Stimulated activated CD4-positive, alpha-beta T cell treated with anti-CD3 and anti-CD28 coated beads, Interleukin-1b, Interleukin-23, amount 100 ng/mL, for 4 hours (primary cell): ENCODE measurements at regions not wholly inside any gene's neighbourhood (a gene's known extent, or its start where the extent isn't known, plus 50 kb on each side); places are given as distances from the start of the nearest gene placed in this dataset.
"Not testable (repeated sequence)": the region's sequence is repeated elsewhere in the genome, so short reads cannot be mapped to it uniquely, and the experiment has no call there.

Experiments used
- DNase-seq, 2 donors: peaks; one replicate each; pipeline ENCODE4 v3.0.0-alpha.2; 2020; ENCODE audit warnings: low read depth in 2 of 2

DNA sequence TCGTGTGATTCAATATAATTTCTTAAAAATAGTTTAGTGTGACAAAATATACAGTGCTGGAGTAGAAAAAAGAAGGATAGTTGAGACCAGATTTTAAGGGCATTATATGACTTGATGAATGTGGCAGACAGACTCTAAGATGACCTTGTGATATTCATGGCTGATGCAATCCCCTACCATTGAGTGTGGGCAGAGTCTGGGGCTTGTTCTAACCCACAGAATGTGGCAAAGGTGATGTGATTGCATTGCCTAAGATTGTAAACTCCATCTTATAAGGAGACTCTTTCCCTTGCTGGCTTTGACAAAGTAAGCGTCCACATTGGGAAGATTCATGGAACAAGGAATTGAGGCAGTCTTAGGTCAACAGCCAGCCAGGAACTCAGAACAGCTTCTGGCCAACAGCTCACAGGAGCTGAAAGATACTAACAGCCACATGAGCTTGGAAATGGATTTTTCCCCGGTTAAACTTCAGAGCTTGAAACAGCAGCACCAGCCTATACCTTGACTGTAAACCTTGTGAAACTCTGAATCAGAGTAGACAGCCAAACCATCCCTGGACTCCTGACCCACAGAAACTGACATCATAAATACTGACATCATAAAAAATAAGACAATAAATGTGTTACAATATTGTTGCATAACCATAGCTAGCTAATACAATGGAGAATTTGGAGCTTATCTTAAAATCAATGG is 864.5 kb downstream of the TTLL7 start:
- DNase-seq: not testable (repeated sequence)

DNA sequence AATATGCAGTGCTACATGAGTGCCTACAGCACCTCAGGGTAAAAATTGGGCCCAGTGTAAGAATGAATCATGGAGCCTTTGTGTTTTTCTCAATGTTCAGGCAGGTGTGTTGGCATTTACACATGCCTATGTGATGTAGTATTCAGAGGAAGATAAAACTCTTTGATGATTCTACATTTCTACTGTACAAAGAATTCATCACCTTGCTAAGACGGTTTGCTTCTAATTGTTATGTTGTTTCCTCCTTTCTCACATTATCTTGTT is 867.3 kb downstream of the TTLL7 start:
- no peak for DNase-seq

DNA sequence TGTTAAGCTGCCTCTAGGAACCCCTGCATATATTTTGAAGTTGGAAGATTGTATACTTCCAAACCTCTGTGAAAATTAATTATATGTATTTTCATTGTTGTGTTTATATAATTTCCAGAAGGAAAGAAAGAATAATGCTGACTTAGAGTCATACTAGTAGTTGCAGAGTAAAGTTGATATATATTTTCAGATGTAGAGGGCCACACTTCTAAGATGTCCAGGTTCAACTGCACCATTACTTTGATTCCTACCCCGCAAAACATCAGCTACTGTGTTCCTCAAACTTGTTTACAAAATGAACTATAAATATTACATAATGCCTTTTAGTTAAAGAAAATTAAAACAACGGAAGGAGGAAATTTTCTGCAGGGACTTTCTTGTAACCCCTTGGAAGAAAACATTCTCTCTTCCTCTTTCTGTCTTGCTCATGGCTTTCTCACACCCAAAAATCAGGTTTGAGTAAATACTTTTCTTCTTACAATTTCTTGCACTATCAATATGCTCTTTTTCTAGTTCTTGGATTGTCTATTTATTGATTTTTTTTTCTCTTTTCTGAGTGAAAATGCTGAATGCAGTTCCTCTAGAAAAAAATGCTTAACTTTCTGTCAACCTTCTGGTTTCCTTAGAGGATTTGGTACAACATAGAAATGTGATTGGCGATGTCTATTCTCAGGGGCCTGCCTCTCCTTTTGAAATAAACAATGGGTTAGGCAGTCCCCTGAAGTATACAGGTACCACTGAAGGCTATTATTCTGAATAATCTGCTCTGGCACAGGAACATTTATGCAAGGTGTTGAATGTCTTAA is 867.8 kb downstream of the TTLL7 start:
- DNase-seq: no peak

DNA sequence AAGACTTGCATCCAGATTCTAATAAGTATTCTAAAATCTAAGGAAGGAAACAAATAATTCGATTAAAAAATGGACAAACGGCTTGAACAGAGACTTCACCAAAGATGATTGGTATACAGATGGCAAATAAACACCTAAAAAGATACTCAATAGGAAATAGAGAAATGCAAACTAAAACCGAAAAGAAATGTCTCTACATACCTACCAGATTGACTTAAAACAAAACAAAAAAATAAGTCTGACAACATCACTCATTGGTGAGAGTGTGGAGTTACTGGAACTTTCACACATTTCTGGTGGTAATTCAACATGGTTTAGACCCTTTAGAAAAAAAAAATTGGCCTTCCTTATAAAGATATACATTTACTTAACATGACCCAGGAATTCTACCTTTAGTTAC is 869.8 kb downstream of the TTLL7 start:
- no peak for DNase-seq

DNA sequence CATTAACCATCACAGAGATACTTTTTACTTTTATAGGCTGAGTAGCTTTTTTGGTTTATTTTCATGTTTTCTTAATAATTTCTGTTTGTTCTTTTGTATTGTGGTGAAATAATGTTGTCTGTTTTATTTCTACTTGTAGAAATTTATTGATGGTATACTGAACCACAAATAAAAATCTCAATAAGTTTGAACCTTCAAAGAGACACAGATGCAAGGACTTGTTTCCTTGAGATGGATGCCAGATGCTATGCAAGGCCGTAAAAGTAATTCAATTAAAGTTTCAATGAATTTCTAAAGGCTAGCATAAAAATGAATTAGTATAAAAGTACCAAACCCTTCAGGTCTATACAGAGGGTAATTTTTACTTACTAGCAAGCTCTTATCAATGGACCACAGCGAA is 873.5 kb downstream of the TTLL7 start:
- no peak for DNase-seq

DNA sequence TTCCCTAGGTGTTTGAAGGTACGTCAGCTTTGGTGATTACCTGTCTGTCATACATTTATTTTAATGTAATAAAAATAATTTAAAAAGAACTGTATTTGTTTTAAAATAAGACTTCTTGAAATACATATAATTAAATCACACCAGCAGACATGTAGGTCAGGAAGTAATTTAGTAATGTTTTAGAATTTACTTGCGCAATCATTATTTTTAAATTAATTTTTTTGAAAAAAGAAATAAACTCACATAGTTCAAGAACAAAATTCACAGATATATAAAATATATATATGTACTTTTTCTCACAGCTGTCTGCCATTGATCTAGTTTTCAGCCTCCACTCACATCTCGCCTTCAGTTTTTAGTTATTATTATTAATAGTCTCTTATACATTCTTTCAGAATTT is 875.9 kb downstream of the TTLL7 start:
- no peak for DNase-seq

DNA sequence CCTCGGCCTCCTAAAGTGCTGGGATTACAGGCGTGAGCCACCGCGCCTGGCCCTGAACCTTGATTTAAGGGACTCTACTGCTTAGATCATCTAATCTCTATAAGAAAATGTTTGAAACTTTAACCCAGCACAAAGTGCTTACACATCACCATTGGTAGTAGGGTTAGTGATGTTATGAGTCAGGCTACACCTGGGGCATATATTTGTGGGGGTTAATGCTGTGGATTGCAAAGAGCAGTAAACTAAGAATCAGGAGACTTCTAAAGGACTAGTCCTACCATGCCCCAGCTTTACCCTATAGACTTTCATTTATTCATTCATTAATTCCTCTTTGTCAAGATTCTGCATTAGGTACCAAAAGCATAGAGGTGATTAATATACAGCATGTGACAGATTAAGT is 880.5 kb downstream of the TTLL7 start:
- no peak for DNase-seq

DNA sequence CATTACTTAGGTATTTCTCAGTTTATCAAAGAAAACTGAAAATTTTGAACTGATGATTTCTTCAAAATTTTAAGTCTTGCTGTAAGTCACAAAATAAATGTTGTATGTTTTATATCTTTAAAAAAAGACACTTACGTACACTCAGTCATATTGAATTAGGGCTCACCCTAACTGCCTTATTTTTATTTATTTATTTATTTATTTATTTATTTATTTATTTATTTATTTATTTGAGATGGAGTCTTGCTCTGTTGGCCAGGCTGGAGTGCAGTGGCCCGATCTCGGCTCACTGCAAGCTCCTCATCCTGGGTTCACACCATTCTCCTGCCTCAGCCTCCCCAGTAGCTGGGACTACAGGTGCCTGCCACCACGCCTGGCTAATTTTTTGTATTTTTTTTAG is 881.9 kb downstream of the TTLL7 start:
- not testable (repeated sequence) for DNase-seq

DNA sequence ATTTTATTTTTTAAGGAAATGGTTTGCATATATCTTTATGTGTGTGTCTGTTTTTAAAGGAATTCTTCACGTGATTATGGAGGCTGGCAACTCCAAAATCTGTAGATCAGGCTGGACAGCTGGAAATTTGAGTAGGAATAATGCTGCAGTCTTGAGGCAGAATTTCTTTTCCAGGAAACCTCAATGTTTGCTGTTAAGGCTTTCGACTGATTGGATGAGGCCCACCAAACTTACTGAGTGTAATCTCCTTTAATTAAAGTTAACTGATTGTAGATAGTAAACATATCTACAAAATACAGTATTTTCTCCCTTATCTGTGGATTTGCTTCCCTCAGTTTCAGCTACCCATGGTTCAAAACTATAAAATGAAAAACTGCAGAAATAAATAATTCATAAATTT is 883.1 kb downstream of the TTLL7 start:
- DNase-seq: no peak

DNA sequence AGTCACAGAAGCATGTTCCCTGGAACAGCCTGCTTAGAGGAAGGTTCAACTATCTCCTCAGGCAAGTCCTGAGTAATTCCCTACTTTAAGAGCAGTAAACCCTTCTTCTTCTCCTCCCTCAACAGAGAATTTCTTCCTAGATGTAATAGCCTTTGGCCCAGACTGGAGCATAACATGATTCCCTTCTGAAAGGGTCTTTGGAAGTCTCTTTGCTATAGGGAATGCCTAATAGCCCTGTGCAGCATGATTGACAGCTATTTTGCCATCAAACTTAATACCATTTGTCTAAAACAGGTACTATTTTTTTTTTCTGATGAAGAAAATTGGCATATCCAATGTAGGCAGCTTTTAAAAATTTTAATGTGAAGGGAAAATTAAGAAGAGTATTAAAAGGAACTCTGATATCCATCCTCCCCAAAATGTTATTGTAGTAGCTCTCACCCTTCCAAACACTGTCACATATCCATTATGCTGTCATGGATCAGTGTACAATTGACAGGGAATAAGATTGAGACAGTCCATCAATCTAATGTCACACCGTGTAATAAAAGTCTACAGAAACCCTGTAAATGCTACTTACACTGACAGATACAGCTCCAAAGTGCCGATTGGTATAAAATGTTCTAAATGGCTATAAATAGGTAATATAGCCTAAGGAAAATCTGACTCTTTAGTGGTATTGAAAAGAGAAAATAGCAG is 884.6 kb downstream of the TTLL7 start:
- no peak for DNase-seq

DNA sequence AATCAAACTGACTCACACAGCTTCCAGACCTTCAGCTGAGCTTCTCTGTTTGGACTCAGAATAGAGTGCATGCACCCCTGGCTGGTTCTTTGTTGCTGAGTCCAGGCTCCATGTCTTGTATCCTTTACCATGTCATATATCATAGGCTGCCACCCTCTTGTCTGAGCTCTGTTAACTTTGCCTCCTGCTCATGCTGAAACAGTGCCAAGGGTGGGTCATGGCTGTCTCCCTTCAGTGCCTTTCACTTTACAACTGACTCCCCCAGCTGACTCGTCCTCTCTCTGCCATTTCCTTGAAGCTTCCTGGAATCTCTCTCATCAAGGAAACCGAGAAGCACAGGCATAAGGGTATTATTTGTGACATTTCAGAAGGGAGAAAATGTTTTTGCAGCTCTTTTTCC is 885.3 kb downstream of the TTLL7 start:
- no peak for DNase-seq

DNA sequence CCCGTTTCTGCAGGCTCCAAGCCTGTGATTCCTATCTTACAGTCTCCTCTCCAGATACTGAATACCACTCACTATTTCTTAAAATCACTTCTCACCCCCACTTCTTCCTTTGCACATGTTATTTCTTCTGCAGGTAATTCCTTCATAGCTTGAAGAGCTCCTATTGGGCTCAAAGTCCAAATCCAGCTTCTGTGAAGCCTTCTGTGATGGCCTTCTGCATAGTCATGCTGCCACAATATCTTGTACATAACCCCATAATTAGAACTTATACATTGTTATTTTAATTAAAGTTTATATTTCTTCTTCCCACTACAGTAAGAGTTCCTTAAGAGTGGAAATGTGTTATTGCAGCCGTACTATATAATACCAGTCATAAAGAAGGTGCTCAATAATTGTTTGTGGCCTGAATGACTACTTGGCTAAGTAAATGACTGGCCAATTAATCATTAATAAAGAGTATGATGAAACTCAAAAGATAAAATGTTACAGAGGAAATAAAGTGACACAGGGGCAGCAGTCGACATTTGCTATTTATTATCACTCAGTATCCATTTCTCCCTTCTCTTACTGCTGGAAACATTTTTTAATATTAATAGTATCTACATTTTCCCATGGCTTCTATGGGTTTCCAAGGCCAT is 886.6 kb downstream of the TTLL7 start:
- no peak for DNase-seq

DNA sequence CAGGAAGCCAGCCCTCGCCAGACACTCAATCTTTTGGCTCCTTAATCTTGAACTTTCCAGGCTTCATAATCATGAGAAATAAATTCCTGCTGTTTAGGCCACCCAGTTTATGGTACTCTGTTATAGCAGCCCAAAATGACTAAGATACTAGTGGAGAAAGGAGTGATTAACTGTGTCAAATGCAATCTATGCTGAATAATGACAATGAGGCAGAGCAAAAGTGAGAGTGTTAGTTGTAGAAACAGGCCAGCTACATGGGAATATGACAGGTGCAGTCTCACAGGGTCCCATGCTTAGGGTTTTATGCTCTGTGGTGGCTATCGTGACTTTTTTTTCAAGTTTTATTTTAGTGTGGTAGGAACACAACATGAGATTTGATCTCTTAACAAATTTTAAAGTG is 888.8 kb downstream of the TTLL7 start:
- no peak for DNase-seq

DNA sequence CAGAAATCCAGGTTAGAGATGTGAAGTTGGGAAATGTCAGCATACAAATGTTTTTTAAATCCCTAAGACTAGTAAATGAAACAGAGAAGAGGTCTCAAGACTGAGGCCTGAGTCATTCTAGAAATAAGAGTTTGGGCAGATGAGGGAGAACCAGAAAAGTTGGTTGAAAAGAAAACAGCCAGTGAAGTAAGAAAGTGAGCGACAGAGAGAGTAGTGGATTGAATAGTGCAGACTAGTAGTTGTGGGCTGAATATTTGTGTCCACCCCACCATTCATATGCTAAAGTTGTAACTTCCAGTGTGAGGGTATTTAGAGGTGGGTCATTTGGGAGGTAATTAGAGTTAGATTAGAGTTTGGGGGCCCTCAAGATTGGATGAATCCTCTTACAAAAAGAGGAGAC is 889.2 kb downstream of the TTLL7 start:
- no peak for DNase-seq

DNA sequence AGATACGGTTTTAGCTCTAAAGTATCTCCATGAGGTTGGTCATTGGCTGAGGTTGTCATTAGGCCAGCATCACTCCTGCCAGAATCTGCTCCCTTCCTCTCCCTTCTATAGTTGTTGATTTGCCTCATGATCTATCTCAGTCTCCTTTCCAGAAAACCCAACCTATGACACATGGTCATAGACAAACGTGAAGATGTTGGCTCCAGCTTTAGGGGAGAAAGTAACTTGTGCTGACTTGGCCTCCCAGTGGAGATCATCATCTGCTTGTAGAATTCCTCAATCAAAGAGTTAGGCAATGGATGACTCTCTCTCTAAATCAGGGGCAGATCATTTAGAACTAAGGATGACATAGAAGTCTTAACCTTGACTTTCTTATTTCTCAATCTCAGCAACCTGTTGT is 894.4 kb downstream of the TTLL7 start:
- no peak for DNase-seq

DNA sequence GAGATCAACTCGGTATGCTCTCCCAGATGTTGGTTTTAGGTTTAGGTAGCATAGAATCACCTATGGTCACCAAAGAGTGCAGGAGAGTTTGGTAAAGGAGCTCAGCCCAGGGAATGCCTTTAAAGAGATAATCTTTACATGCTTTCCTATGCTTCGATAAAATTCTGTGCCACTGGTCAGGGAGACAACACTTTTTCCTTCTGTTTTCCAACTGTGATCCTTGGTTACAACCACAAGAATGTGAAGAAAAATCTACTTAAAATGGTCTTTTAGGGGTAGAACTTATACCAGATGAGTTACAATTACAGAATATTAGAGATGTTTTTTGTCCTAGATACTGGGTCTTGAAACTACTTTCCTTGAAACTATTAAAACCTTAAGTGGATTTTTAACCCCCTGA is 895.6 kb downstream of the TTLL7 start:
- no peak for DNase-seq

DNA sequence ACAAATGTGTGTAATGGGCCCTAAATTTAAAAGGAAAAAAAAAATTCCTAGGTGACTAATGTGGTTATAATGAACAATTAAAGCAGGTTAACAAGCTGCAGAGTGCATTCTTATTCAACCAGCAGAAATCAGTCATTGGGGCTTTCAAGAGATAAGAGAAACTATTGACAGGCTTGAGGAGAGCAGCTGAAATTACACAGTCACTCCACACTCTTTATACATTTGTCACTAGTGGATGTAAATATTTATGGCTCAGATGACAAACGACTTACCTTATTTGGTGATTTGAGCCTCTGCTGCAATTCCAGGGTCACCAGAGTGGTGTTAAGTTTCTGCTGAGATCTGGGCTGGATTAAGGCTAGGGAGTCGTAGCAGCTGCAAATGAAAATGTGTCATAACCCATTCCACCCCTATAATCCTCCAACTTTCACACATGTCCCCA is 896.3 kb downstream of the TTLL7 start:
- no peak for DNase-seq

DNA sequence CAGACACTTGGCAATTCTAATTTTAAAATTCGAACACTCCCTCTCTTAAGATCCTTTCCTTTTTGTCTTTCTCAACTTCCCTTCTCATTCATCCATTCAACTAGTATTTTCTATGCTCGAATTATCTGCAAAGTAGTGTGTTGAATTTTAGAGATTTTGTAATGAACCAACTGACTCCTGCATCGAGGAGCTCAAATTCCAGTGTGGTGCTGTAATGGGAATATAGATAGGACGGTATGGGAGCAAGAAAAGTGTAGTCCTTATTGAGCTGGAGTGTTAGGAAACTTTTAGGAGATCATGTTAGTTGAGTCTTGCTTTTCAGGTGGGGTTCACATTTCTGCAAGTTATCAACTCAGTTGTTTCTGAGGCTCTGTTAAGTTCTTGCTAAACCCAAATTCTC is 897.5 kb downstream of the TTLL7 start:
- no peak for DNase-seq

DNA sequence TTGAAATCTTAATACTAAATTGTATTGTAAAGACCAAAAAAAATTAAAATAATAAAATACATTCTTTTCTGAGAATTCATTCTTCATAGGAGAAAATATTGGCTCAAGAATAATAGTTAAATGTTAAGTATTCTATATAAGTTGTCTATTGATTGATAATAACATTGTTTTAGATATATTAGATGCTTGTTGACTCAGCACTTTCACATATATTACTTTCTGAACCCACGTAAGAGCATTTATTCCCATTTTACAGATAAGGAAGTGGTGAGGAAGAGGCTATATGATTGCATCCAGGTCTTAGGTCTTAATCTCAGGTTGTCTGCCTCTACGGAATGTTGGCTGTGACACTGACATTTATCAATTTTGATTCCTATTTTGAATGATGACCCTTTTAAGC is 898.8 kb downstream of the TTLL7 start:
- no peak for DNase-seq

DNA sequence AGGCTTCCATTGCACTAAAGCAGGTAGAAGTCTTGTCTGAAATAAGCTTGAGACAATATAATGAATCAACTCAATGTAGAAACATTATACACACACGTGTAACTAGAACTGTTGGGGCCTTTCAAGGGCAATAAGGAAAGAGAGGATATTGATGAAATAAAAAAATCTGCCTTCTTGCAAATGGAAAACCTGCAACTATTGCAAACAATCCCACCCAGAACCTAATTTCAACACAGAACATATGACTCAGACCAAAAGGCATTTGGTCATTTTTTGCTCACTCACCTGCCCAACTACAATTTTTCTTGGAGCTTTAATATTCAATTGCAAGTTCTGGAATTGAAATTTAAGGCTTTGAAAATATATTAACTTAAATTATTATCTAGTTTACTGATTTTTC is 900.1 kb downstream of the TTLL7 start:
- no peak for DNase-seq

DNA sequence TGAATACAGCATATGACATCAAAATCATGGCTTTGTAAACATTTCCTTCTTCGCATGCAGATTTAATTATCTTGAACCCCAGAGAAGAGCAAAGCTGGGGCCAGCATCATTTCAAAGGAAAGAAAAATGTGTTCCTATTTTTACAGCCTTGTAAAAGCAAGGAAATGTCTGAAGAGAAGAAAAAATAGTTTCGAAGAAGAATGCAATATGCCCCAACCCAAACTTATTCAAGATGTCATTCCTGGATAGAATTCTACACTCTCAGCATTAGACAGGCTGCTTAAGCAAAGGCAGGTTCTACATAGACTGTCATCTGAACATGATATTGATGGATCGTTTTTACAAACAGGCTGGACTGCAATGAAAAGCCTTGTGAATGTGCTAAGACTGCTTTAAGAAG is 900.8 kb downstream of the TTLL7 start:
- DNase-seq: no peak

DNA sequence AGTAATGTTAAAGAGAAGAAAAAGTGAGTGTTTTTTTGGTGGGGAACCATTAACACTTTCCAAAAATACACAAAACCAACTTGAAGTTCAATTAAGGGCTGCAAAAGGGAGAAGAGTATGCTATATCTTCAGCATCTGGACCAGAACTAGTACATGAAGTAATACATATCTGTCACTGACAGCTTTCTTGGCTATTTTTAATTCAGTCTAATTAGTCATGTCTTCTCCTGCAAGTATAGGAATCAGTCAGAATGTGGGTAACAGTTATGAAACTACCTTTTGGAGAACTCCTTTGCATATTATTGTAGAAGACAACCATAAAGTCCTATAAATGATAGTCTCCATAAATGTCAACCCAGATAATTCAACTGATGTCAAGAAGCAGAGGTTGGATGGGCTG is 901.2 kb downstream of the TTLL7 start:
- no peak for DNase-seq

DNA sequence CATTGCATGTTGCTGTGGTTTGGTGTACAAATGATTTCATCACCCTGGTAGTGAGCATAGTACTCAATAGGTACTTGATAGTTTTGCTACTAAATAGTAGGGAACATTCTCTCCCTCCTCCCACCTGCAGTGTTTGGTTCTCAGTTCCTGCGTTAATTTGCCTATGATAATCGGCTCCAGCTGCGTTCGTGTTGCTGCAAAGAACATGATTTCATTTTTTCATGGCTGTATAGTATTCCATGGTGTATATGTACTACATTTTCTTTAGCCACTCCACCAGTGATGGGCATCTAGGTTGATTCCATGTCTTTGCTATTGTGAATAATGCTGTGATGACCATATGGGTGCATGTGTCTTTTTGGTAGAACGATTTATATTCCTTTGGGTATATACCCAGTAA is 903.4 kb downstream of the TTLL7 start:
- DNase-seq: no peak
